HG03521 (cell line): ENCODE measurements at regions not wholly inside any gene's neighbourhood (a gene's known extent, or its start where the extent isn't known, plus 50 kb on each side); places are given as distances from the start of the nearest gene placed in this dataset.
"Not testable (repeated sequence)": the region's sequence is repeated elsewhere in the genome, so short reads cannot be mapped to it uniquely, and the experiment has no call there.

Experiments used
- ATAC-seq: cut with Tn5 transposase; IDR thresholded peaks from one replicate; pipeline ENCODE4 v1.9.1; 2021; ENCODE audit warnings: mild to moderate bottlenecking, moderate library complexity; ENCODE audit not compliant: unreplicated experiment

DNA sequence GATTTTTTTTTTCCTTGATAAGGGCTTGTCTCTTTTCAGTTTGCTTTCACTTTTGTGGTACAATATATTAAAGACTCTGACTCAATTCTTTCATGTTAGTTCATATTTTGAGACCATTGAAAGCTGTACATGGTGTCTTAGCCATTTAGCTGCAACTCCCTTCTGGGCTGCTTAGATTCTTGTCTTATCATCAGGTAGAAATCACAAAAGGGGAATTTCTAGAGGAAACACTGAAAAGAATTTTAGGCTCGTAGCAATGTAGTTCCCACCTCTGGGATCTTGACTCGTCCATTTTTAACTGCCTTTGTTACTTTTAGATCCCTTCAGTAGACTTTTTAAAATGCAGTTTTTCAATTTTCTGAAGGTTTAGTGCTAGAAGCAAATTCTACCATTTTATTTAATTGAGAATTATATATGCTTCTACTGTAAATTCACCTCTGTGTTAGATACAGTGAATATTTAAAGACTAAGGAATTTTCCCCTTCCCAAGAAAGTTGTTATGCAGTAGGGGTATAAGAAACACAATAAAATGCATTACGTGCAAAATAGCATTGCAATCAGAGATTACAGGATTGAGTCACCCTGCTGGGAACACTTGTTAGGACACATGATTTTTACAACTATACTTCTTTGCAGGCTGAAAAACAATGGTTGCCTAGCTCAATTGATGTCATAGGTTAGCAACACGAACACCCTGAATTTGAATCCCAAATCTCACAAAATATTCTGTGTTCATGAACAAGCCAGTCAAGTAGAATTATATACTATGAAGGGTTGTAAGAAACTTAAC is 772.7 kb downstream of the PDCD6IP start:
- no peak for ATAC-seq

DNA sequence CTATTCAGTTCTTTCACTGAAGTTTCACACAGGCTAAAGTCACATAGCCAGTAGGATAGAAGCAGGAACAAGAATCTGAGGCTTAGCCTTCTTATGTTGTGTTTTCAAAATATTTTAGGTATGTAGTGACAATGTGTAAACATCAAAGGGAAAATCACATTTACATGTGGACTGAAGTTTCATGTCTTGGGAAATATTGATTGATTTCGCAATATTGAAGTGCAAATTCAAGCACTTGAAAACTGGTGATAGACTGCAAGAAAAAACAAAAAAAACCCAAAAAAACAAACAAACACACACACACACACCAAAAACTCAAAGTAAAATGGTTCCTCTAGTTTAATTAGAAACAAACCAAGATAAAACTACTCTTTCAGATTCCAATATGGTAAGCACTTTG is 773.3 kb downstream of the PDCD6IP start:
- no peak for ATAC-seq

DNA sequence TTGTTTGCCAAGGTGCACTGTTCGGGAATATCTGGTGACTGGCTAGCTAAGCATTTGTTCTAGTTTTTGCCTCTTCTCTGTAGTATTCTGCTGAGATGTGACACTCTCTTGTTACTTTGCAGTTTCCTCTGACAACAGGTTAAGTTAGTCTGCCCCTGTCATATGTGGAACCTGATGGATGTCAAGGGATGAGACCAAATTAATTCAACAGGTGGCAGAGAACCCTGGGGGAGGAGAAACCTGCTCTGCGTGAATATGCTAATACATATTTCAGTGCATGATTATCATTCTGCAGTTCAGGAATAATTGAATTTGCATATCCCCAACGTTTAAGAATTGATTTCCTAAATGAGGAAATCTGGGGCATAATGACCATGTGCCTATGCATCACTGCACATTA is 777.3 kb downstream of the PDCD6IP start:
- no peak for ATAC-seq

DNA sequence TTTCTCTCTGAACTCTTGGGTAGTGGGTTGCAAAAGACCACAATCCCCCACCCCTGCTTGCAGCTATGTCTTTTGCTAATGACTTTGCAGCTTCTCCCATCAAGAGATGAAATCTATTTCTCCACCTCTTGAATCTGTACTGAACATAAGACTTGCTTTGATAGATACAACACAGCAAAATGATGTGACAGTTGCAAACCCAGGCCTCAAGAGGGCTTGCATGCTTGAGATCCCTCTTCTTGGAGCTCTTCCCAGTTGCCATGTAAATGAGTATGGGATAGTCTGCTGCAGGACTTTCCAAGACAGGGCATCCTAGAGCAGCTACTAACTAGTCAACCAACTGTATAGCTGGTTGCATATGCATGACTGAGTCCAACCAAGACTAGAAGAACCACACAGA is 783.6 kb downstream of the PDCD6IP start:
- ATAC-seq: no peak

DNA sequence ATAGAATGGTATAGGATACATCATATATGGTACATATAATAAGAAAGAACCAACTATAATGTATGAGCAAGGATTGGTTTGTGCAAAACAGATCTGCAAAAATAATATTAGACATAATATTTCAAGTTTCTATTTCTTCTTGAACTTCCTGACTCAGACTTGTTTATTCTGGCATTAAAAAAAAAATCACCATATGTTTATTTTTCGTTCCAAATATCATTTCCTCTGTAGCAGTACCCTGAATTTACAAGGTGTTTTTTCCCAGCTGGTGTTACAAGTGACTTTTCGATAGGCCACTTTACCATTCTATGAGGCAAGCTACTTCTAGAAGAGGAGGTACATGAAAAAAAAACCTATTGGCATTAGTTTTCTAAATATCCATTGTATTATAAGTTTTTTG is 785.0 kb downstream of the PDCD6IP start:
- ATAC-seq: no peak

DNA sequence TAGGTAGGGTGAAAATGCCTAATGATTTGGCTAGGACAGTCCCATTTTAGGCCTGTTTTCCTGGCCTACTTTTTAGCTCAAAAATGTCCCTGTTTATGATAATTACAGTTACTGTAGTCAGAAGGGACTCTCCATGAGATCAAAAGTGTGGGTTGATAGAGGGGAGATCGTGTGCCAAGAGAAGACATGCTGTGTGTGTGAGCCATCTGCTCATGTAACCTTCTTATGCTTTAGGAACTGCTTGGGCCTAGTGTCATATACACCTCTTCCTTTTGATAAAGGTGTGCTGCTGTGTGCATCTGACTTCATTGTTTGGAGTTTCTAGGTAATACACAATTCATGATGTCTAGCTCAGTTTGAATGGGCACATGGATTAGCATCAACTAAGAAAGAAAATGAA is 786.5 kb downstream of the PDCD6IP start:
- no peak for ATAC-seq

DNA sequence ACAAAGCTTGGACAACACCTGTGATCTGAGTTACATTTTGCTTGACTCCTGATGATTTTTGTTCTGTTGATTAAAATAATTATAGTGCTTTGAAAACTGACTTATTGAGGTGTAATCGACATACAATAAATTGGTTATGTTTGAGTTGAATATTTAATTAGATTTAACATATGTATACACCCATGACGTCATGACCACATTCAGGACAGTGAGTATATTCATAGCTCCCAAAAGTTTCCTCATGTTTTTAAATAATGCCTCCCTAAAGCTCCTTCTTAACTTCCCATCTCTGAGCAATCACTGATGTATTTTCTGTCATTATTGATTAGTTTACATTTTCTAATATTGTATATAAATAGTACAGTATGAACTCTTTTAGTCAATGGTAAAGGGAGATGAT is 801.2 kb downstream of the PDCD6IP start:
- ATAC-seq: no peak

DNA sequence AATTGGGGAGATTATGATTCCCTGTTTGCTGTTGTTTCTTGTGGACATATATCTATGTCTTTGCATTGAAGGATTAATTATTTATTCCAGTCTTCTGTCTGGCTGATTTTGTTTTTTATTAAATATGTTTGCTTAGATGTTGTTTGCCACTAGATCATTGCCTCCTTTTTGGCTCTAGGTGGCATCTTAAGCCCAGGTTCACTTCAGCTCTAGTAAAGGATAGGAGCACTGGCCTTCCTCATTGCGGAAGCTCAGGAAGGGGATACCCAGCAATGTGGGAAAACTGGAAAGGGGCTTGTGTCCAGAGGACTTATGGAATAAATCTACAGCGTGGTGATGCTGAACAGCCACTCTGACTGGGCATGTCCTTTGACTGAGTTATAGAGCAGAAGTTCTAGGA is 821.6 kb downstream of the PDCD6IP start:
- no peak for ATAC-seq

DNA sequence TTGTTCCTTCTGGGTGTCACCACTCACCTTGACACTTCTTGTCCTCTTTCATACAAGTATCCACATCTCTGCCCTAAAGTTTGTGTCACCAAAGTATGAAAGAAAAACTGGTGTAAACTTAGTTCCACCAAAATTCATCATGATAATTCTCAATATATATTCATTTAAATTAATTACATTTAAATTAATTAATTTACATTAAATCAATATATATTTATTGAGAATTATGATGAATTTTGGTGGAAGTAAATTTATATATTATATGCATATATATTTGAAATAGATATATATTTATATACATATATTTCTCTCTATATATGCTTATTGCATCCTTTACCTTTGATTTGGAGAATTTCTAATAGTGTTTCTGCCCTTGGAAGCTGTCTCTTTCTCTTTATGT is 828.3 kb downstream of the PDCD6IP start:
- no peak for ATAC-seq

DNA sequence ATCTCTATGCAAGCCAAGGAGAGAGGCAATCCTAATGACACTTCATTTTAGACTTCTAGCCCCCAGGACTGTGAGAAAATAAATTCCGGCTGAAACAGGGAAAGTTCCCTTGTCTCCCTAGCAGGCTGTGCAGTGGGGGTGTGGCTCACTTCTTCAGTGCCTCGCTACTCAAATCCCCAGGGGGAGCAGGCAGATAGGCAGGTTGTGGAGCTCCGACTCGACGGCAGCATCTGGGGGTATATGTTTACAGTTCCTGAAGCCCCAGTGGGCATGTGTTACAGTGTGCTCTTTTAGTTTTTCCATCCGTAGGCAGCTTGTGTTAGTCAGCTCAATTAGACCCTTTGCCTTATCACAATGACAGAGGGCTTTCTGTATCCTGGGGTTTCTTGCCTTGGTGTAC is 836.5 kb downstream of the PDCD6IP start:
- no peak for ATAC-seq

DNA sequence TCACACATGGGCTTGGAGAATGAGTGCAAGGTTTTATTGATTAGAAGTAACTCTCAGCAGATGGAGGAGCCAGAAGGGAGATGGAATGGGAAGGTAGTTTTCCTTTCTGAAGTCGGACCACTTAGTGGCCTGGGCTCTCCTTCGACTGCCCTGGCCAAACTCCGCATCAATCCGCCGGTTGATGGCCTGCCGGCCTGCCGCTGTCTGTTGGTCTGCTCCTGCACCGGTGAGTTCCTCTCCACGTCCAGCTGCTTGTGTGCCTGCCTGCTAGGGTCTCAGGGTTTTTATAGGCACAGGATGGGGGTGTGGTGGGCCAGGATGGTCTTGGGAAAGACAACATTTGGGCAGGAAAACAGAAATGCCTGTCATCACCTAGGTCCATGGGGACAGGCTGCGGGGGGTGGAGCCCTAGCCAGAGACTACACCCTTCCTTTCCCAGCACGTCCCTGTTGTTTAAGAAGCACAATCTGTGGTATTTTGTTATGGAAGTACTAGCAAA is 837.0 kb downstream of the PDCD6IP start:
- no peak for ATAC-seq

DNA sequence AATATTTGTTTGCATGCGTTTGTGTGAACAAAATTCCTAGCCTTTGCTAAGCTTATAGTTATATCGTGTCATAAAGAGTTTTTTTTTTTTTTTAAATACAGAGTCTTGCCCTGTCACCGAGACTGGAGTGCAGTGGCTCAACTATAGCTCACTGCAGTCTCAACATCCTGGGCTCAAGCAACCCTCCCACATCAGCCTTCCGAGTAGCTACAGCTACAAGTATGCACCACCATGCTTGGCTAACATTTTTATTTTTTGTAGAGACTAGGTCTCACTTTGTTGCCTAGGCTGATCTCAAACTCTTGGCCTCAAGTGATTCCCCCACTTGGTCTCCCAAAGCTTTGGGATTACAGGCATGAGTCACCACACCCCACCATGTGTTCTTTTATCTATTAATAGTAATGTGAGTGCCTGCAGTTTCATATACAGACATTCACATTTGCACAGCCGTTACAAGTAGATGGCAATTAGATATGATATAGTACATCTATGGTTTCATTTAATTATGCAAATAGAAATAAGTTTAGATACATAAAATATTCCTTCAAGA is 848.6 kb downstream of the PDCD6IP start:
- ATAC-seq: no peak

DNA sequence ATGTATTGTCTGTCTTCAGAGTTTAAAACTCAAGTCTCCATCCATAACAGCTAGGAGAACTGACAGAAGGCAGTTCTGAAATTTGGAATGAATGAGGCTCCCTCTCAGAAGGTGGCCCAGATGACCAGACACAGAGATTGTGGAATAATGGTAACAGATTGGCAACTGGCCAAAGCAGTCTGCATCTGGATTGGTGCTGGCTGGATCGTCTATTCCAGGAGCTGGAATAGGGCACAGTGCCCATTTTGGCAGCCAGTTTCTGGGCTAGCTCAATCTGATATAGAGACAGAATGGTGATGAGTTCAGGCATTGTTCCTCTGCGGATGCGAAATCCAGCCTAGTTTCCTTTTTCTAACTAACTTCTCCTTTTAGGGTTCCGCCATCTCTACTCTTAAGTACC is 851.7 kb downstream of the PDCD6IP start:
- no peak for ATAC-seq

DNA sequence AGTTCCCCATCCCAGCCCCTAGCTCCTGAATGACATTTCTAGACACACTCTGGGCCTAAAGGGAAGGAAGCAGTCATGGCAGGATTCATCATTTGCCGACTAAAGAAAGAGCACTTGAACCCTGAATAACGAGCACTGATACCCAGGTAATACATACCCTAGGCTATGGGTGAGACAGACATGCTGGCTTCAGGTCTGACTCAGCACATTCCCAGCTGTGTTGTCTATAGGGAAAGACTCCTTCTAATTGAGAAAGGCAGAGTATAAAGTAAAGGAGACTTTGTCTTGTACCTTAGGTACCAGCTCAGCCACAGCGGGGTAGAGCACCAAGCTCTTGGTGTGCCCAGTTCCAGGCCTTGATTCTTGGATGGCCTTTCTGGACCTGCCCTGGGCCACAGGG is 870.5 kb downstream of the PDCD6IP start:
- no peak for ATAC-seq

DNA sequence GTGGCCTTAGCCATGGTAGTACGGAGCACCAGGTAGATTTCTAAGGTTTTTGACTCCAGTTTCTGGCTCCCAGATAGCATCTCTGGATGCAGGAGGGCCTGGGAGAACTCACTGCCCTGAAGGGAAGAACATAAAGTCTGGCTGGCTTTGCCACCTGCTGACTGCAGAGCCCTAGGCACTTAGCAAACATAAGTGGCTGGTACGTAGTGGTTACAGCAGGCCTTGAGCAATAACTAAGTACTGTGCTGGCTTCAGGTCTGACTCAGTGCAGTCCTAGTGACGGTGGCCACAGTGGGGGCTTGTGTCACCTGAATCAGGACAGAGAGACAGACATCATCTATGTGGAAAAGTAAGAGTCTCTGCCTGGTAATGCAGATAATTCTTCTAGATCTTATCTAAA is 871.1 kb downstream of the PDCD6IP start:
- ATAC-seq: no peak

DNA sequence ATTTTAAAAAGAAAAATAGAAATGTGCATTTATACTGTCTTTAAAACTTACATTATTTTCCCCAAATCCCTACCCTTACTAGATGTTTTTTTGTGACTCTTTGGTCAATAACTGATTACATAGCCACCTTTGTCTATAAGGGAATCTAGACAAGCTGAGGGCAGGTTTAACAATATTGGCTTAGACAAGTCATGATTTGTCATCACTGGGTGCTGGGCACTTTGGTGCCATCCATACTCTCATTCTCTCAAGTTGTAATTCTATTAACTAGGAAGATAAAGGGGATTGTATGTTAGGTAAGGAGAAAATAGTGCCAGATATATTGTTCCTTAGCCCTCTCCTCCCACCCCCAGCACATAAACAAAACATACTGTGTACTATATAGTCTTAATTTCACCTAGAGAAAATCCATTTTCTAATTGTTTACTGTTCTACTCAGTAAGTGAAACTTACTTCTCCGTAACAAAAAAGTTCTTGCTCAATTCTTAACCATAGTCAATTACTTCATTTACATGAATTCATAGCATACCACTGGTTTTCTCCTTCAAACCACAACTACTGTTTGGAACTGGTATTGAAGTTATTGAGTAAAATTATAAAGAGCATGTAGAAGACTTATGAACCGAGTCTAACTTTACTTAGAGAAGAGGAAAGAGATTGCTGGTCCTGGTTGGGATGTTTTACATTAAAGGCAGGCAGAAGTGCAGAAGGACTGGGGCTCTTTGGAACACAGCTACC is 877.1 kb downstream of the PDCD6IP start:
- ATAC-seq: no peak

DNA sequence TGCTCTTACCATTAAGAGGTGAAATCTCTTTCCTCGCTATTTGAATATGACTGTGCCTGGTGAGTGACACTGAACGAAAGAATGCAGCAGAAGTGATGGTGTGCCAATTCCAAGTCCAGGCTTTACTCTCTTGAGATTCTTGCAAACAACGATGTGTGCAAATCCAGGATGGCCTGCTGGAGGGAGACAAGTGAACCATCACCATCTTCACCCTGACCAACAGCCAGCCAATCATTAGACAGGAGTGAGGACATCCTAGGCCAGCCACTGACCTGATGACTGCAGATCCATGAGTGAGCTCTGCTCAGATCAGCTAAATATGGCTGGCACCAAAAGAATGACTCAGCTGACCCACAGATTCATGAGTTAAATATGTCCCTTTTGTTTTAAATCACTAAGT is 878.0 kb downstream of the PDCD6IP start:
- no peak for ATAC-seq

DNA sequence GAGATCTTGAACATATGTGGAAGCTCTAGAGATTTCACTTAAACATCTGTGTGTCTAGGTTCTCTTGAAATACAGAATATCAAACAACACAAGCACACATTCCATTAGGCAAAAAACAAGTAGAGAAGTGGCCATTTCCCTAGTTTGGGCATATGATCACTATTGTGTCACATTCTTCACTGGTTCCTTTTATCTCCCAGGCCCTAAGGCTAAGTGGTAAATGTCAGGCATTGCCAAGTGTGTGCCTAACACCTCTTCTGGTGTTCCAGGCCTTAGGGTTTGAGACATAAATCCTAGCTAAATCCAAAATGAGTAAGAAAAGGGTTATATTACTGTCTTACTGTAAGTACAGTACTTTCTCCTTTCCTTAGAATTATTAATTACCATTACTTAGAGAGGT is 880.1 kb downstream of the PDCD6IP start:
- ATAC-seq: no peak

DNA sequence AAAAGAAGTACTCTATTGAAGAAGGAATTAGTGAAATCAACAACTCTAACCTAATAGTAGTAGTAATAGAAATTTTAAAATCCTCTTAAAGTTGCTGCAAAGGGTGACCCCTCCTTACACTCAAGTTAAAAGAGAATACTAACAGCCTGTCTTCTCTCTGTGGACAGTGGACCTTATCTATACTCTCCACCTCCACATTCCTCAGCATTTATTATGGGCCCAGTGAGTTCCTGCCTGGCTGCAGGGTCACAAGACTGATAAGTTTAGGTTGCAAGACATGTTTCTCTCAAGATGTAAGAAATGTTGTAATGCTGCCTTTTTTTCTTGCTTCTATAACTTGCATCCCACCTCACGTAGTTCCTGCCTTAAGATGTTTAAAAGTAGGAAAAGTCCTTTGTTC is 880.6 kb downstream of the PDCD6IP start:
- ATAC-seq: not testable (repeated sequence)

DNA sequence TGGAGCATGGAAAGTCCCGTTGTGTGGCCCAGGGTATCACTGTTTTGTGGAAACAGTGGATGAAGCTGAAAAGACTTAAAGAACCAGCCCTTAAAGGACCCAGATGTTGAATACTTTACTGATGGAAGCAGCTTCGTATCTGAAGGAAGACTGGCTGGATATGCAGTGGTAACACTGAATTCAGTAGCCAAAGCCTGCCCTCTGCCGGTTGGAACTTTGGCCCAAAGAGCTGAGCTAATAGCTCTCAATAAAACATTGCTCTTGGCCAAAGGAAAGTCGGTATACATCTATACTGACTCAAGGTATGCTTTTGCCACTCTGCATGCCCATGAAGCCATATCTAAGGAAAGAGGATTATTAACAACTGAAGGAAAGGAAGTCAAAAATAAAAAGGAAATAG is 885.4 kb downstream of the PDCD6IP start:
- ATAC-seq: no peak

DNA sequence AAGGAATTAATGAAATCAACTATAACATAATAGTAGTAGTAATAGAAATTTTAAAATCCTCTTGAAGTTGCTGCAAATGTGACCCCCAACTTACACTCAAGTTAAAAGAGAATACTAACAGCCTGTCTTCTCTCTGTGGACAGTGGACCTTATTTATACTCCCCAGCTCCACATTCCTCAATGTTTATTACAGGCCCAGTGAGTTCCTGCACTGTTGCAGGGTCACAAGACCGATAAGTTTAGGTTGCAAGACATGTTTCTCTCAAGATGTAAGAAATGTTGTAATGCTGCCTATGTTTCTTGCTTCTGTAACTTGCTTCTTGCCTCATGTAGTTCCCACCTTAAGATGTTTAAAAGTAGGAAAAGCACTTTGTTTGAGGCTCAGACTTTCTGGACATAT is 888.1 kb downstream of the PDCD6IP start:
- ATAC-seq: no peak

DNA sequence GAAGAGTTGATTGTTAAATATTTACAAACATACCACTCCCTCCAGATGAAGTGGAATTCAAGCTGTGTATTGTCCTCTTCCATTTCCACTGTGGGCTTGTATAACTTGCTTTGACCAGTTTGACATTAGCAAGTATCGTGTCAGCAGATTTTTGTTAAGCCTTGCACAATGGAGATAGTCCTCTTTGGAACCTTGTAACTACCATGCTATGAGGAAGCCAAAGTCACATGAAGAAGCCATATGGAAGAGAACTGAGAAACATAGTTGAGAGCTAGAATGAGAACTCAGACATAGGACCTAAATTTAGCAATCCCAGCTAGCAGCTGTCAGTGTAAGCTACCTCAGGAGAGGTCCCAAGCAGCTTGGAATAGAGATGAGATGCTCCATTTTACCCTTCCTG is 889.2 kb downstream of the PDCD6IP start:
- no peak for ATAC-seq
